GM21786 (cell line): ENCODE measurements at regions not wholly inside any gene's neighbourhood (a gene's known extent, or its start where the extent isn't known, plus 50 kb on each side); places are given as distances from the start of the nearest gene placed in this dataset.

Experiments
- ATAC-seq: cut with Tn5 transposase; IDR thresholded peaks from one replicate; pipeline ENCODE4 v1.9.1; 2021; ENCODE audit not compliant: unreplicated experiment

- ATAC-seq = no peak
Observed at GRCh38 chr6:170048615-170049256, 242.1 kb downstream of the DLL1 start.

DNA sequence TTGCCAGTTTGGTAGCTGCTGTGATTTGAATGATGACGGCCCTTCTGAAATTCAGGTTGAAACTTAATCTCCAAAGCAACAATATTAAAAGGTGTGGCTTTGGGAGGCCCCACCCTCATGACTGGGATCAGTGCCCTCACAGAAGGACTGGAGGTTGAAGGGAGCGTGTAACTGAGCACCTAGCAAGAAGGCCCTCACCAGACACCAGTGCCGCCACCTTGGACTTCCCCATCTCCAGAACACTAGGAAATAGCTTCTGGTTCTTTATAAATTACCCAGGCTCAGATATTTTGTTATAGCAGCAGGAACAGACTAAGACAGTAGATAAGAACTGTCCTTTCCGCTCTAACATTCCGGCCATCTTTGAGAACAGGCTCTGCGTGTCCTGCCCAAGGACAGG is 243.1 kb downstream of the DLL1 start:
- no peak for ATAC-seq

GRCh38 chr6:170046791-170047626 is 243.9 kb downstream of the DLL1 start:
- ATAC-seq = no peak

DNA sequence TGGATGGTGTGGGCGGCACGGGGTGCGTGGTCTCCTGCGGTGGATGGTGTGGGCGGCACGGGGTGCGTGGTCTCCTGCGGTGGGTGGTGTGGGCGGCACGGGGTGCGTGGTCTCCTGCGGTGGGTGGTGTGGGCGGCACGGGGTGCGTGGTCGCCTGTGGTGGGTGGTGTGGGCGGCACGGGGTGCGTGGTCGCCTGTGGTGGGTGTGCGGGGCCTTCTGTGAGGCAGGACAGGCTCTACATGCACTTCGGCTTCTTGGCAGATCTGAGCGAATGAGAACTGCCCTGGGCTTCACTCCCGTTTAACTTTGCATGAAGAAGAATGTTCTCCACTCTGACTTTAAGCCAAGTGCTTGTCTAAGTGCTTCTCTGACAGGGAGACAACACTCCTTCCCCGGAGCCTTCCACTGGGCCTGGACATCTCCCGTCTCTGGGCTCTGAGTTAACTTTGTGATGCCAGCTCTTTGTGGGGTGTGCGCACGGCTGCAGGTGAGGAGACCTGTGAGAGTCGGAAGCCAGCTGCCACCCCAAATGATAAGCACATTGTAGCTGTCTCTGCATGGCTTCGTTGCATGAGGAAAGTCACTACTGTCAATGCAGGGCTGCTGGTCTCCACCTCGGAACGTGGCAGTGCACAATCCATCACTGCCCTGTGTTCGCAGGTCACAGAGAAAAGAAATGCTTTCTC is 244.8 kb downstream of the DLL1 start:
- ATAC-seq = no peak

- ATAC-seq = no peak
Observed at GRCh38 chr6:170045563-170045960, 245.3 kb downstream of the DLL1 start.

- no peak for ATAC-seq
Observed at GRCh38 chr6:170044836-170045562, 245.9 kb downstream of the DLL1 start.

DNA sequence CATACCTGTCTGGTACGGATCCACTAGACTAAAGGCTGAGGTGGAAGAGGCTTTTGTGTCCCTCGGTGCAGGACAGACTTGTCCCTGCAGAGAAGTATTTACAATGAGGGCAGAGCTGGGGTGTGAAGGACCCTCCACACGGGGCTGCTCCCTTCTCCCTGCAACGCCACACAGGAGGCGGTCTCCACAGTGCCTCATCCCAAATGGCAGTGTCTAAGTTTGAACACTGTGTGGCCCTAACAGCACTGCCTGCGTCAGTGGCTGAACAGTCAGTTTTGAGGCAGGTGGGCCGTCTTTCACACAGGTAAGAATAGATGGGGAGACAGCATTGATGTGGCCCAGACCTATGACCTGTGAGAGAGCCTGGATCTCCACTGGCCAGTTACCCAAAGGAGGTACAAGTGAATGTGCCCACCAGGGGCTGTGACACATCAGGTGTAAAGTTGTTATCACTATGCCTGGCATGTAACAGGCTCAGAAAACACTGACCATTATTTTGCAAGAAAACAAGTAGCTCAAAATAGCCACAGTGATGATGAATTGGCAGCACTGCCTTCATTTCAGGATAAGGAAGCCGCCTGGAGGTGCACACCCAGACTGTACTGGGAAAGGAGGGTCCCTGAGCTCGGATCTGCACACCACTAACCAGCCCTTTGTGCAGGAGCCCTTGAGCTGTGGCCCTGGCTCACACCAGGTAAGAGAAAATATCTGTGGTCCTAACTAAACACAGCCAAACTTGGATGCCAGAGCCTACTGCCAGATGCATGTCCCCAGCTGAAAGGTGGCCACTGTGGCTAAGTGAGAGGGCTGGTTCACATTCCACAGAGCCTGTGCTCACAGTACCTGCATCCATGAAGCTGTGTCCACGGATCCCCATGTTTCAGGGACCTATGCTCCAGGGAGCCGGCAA is 246.7 kb downstream of the DLL1 start:
- no peak for ATAC-seq

- ATAC-seq = no peak
Observed at GRCh38 chr6:170043150-170043819, 247.6 kb downstream of the DLL1 start.

- ATAC-seq = no peak
Observed at GRCh38 chr6:170042596-170043118, 248.2 kb downstream of the DLL1 start.

- ATAC-seq = no peak
Observed at GRCh38 chr6:170042123-170042522, 248.8 kb downstream of the DLL1 start.

GRCh38 chr6:170041526-170041925 is 249.4 kb downstream of the DLL1 start:
- no peak for ATAC-seq

DNA sequence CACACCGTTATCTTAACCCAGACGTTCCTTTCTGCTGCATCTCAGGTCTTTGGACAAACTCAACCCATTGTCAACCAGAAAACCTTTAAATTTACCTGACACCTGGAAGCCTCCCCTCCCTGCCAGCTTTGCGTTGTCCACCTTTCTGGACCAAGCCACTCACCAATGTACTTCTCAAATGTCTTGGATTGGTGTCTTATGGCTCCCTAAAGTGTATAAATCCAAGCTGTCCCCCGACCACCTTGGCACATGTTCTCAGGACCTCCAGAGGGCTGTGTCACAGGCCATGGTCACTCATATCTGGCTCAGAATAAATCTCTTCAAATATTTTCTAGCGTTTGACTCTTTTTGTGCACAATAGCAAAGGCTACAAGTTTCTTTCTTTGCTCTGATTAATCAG is 250.0 kb downstream of the DLL1 start:
- ATAC-seq = no peak

DNA sequence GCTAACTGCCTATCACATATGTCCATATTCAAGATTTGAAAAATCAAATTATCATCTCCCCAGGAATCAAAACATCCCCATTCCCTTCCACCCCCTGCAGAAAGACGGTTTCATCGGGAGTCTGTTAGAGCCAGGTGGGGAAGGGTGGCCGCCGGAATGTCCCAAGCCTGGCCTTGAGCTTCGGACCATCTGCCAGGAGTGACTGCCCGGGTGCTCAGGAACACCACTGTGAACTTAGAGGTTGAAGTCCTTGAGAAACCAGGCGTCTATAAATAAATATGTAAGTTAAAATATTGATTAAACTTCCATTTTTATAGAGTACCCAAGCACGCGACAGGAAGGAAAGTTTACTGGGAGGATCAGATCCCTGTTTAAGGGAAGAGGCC is 250.8 kb downstream of the DLL1 start:
- ATAC-seq = no peak

DNA sequence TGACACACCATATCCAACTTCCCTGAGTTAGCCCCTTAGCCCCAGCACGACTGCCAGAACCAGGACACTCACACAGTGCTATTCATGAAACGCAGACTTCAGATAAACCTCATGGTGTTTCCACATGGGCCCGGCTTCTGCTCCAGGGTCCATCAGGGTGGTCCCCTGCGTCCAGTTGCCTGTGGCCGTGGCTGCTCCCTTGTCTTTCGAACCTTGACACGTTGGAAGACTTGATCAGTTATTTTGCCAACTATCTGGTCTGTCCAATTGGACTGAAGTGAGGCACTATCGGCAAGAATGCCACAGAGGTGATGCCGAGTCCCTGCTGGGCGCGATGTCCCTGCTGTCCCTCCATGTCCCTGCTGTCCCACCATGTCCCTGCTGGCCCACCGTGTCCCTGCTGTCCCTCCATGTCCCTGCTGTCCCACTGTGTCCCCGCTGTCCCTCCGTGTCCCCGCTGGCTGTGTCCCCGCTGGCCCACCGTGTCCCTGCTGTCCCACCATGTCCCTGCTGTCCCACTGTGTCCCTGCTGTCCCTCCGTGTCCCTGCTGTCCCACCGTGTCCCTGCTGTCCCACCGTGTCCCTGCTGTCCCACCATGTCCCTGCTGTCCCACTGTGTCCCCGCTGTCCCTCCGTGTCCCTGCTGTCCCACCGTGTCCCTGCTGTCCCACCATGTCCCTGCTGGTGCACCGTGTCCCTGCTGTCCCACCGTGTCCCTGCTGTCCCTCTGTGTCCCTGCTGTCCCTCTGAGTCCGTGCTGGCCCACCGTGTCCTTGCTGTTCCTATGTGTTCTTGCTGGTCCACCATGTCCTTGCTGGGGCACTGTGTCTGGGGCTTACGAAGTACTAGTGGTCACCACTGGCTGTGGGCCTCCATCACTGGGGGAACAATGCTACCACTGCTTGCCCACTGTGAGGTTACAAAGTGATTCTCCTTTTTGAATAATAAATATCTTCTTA is 251.4 kb downstream of the DLL1 start:
- no peak for ATAC-seq

GRCh38 chr6:170038708-170039107 is 252.2 kb downstream of the DLL1 start:
- no peak for ATAC-seq

DNA sequence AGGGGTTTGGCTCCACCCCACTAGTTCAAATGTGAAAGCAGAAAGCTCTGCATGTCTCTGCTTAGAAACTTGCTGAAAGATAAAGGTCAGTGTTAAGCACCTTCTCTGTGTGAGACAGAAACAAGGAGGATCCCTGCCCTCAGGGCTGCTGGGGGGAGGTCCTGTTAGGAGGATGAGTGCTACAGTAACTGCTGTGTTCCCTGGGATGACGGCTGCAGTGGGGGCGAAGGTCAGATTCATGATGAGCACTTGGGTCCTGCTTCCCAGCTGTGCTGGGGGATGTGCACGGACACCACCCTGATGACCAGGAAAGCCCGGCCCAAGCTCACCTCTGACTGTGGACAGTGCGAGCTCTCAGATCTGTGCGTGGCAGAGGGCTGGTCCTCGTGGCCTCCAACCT is 252.6 kb downstream of the DLL1 start:
- ATAC-seq = no peak

DNA sequence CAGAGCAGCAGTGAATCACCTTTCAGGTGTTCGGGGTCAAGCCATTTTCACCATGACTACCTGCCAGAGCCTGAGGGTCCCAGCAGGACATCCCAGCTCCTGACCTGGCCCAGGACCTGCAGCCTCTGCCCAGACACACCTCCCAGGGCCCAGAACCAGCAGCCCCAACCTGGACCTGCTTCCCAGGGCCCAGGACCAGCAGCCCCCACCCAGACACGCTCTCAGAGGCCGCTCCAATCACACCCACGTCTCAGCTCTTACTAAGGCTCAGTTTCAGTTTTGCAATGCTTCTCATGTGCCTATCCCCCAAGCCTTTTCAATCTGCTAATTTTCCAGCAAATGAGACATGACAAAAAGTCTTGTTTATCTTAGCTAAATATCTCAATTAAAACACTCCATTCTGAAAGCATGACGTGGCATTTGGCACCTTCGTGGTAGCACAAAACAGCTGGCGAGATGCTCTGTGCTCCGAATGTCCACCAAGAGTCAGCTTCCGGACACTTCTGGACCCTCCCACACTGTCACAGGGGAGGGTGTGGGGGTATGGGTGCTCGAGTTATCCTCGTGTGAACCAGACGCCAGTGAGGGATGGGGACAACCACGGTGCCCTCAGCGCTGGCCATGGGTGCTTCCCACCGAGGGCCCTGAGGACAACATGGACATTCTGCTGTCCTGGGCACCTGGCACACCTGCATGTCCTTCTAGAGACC is 253.2 kb downstream of the DLL1 start:
- no peak for ATAC-seq

DNA sequence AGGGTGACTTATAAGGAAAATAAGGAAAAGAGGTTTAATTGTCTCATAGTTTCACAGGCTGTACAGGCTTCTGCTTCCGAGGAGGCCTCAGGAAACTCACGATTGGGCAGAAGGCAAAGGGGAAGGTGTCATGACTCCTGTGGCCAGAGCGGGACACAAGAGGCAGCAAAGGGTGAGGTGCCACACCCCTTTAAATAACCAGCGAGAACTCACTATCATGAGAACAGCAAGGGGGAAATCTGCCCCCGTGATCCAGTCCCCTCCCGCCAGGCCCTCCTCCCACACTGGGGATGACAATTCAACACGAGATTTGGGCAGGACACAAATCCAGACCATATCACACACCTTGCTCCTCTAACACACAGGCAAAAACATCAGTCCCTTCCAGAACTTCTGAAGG is 254.0 kb downstream of the DLL1 start:
- ATAC-seq = no peak
